Thyroid gland (tissue), 4 donors: ENCODE measurements at regions not wholly inside any gene's neighbourhood (a gene's known extent, or its start where the extent isn't known, plus 50 kb on each side); places are given as distances from the start of the nearest gene placed in this dataset.

Experiments used
- CTCF ChIP-seq, 6 experiments: fragments of 200-600 bp in 3 of 6; fragments of 450-650 bp in 3 of 6; sonication (generic) in 3 of 6; IDR thresholded peaks; one replicate each; pipeline ENCODE4 v1.5.1; 2016 to 2019; ENCODE audit warnings: antibody characterized with exemption in 6 of 6, mild to moderate bottlenecking in 2 of 6, inconsistent platforms in 1 of 6, moderate library complexity in 1 of 6
- POLR2A ChIP-seq, 2 donors: fragments of 450-650 bp; IDR thresholded peaks; one replicate each; pipeline ENCODE4 v1.6.1; 2017; ENCODE audit warnings: antibody characterized with exemption in 2 of 2, mild to moderate bottlenecking in 2 of 2, moderate library complexity in 1 of 2

DNA sequence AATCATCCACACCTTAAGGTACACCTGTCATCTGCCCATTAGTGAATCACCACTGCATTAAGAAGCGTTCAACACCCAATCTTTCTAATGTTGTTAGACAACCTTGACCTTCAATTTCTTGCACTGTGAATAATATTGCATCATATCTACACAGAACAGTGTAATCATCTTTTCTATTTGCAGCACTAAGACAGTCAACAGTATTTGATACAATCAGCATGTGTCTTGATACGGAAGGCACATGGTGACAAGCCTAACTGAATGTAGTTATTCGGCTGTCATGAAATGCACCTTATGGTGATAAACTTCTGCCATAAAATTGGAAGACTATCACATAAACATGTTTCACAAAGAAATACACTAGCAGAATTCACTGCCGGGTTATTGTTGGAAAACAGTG is 253.9 kb upstream of the THRB start:
- TF ChIP-seq CTCF (IDR thresholded peaks at IDR 0.05), result no peak
- TF ChIP-seq POLR2A (IDR thresholded peaks at IDR 0.05), result no peak
